ENCODE measurements at regions not wholly inside any gene's neighbourhood (a gene's known extent, or its start where the extent isn't known, plus 50 kb on each side); places are given as distances from the start of the nearest gene placed in this dataset.

DNA sequence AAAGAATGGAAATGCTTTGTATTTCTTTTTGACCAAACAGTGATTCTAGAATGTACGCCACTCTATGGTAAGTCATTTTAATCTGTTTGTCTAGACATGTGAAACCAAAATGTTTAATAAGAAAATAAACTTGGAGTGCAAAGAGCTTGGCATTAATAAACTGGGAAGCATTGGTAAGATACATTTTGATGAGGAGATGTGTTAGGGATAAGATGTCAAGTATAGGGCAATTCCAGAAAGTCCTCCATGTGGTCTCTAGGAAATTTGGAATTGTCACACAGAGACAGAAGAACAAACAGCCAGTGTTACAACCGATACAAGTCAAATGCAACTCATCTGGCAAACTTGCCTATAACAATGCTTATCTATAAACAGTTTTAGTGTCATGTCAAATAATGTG lies 410.7 kb upstream of the SEMA3A start:
- Histone ChIP-seq H3K27ac (ENCODE audit: low read length) (no peak overlapping the region), H3K4me3 (ENCODE audit: low read length) (no peak overlapping the region), H3K9me3 (ENCODE audit: insufficient read depth, low read depth, low read length) (no peaks in the 10 kb centered on the region), H3K36me3 (ENCODE audit: insufficient read depth, low read depth, low read length) (no peaks in the 10 kb centered on the region), H3K4me1 (ENCODE audit: insufficient read depth, low read length) (no peaks in the 10 kb centered on the region), H3K27me3 (ENCODE audit: insufficient read depth, low read length) (no peaks in the 10 kb centered on the region), H3K9ac (ENCODE audit: low read depth, low read length) (no peak overlapping the region)

DNA sequence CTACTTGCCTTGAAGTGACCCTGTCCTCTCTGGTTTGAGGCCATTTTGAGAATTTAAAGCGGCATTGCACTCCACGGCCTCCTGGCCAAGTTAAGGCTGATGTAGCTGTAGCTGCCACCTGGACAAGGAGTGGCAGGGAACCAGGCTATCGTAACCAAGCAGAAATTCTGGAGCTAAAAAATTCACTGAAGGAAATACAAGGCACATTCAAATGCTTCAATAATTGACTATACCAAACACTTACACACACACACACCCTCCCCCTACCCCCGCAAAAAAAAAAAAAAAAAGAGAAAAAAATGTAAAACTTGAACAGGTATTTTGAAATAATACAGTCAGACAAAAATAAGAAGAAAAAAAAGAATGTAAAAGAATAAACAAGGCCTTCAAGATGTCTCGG lies 409.0 kb upstream of the SEMA3A start:
- Histone ChIP-seq H3K9ac (ENCODE audit: low read depth, low read length) (no peak overlapping the region), H3K27me3 (ENCODE audit: insufficient read depth, low read length) (no peaks in the 10 kb centered on the region), H3K9me3 (ENCODE audit: insufficient read depth, low read depth, low read length) (no peaks in the 10 kb centered on the region), H3K4me1 (ENCODE audit: insufficient read depth, low read length) (no peaks in the 10 kb centered on the region), H3K36me3 (ENCODE audit: insufficient read depth, low read depth, low read length) (no peaks in the 10 kb centered on the region), H3K27ac (ENCODE audit: low read length) (no peak overlapping the region), H3K4me3 (ENCODE audit: low read length) (no peak overlapping the region)

GRCh38 chr7:84595026-84595425 lies 400.4 kb upstream of the SEMA3A start:
- Histone ChIP-seq H3K9ac (ENCODE audit: low read depth, low read length) (no peak overlapping the region), H3K27me3 (ENCODE audit: insufficient read depth, low read length) (no peaks in the 10 kb centered on the region), H3K4me3 (ENCODE audit: low read length) (no peak overlapping the region), H3K36me3 (ENCODE audit: insufficient read depth, low read depth, low read length) (no peaks in the 10 kb centered on the region), H3K9me3 (ENCODE audit: insufficient read depth, low read depth, low read length) (no peaks in the 10 kb centered on the region), H3K4me1 (ENCODE audit: insufficient read depth, low read length) (no peaks in the 10 kb centered on the region), H3K27ac (ENCODE audit: low read length) (no peak overlapping the region)

GRCh38 chr7:84591897-84592296 lies 397.3 kb upstream of the SEMA3A start:
- Histone ChIP-seq H3K4me3 (ENCODE audit: low read length) (no peak overlapping the region), H3K27me3 (ENCODE audit: insufficient read depth, low read length) (no peaks in the 10 kb centered on the region), H3K9ac (ENCODE audit: low read depth, low read length) (no peak overlapping the region), H3K27ac (ENCODE audit: low read length) (no peak overlapping the region), H3K9me3 (ENCODE audit: insufficient read depth, low read depth, low read length) (no peaks in the 10 kb centered on the region), H3K4me1 (ENCODE audit: insufficient read depth, low read length) (no peaks in the 10 kb centered on the region), H3K36me3 (ENCODE audit: insufficient read depth, low read depth, low read length) (no peaks in the 10 kb centered on the region)

- H3K36me3 ChIP-seq (ENCODE audit: insufficient read depth, low read depth, low read length) = no peaks in the 10 kb centered on the region
- no peaks in the 10 kb centered on the region for H3K4me1 ChIP-seq (ENCODE audit: insufficient read depth, low read length)
- no peak overlapping the region for H3K9ac ChIP-seq (ENCODE audit: low read depth, low read length)
- no peak overlapping the region for H3K4me3 ChIP-seq (ENCODE audit: low read length)
- no peak overlapping the region for H3K27ac ChIP-seq (ENCODE audit: low read length)
- H3K9me3 ChIP-seq (ENCODE audit: insufficient read depth, low read depth, low read length) = no peaks in the 10 kb centered on the region
- H3K27me3 ChIP-seq (ENCODE audit: insufficient read depth, low read length) = no peaks in the 10 kb centered on the region
Measured at GRCh38 chr7:84589012-84589411, 394.4 kb upstream of the SEMA3A start.

- Histone ChIP-seq H3K27ac (ENCODE audit: low read length) (no peak overlapping the region), H3K4me1 (ENCODE audit: insufficient read depth, low read length) (no peaks in the 10 kb centered on the region), H3K9ac (ENCODE audit: low read depth, low read length) (no peak overlapping the region), H3K4me3 (ENCODE audit: low read length) (no peak overlapping the region), H3K36me3 (ENCODE audit: insufficient read depth, low read depth, low read length) (no peaks in the 10 kb centered on the region), H3K27me3 (ENCODE audit: insufficient read depth, low read length) (no peaks in the 10 kb centered on the region), H3K9me3 (ENCODE audit: insufficient read depth, low read depth, low read length) (no peaks in the 10 kb centered on the region)
Measured at GRCh38 chr7:84583331-84583730, 388.7 kb upstream of the SEMA3A start.

GRCh38 chr7:84582747-84583146 lies 388.2 kb upstream of the SEMA3A start:
- no peaks in the 10 kb centered on the region for H3K4me1 ChIP-seq (ENCODE audit: insufficient read depth, low read length)
- H3K9ac ChIP-seq (ENCODE audit: low read depth, low read length) = no peak overlapping the region
- H3K27ac ChIP-seq (ENCODE audit: low read length) = no peak overlapping the region
- no peaks in the 10 kb centered on the region for H3K36me3 ChIP-seq (ENCODE audit: insufficient read depth, low read depth, low read length)
- no peak overlapping the region for H3K4me3 ChIP-seq (ENCODE audit: low read length)
- H3K9me3 ChIP-seq (ENCODE audit: insufficient read depth, low read depth, low read length) = no peaks in the 10 kb centered on the region
- no peaks in the 10 kb centered on the region for H3K27me3 ChIP-seq (ENCODE audit: insufficient read depth, low read length)

DNA sequence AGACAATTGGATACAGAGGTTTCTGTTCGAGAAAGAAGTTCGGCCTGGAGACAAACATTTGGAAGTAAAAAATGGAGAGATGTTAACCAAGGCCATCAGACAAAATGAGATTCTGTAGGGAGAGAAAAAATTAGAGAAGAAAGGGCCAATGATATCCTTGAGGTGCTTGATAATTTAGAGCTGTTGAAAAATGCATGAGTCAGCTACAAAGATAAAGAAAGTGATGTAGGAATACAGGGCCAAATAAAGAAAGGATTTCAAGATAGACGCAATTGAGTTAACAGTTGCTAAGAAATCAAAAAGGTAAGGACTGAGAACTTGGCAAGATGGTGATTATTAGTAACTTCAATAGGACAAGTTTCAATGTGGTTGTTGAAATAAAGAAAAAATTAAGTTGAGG lies 384.2 kb upstream of the SEMA3A start:
- no peak overlapping the region for H3K9ac ChIP-seq (ENCODE audit: low read depth, low read length)
- no peaks in the 10 kb centered on the region for H3K27me3 ChIP-seq (ENCODE audit: insufficient read depth, low read length)
- H3K4me1 ChIP-seq (ENCODE audit: insufficient read depth, low read length) = no peaks in the 10 kb centered on the region
- H3K9me3 ChIP-seq (ENCODE audit: insufficient read depth, low read depth, low read length) = no peaks in the 10 kb centered on the region
- no peak overlapping the region for H3K4me3 ChIP-seq (ENCODE audit: low read length)
- no peak overlapping the region for H3K27ac ChIP-seq (ENCODE audit: low read length)
- H3K36me3 ChIP-seq (ENCODE audit: insufficient read depth, low read depth, low read length) = no peaks in the 10 kb centered on the region

GRCh38 chr7:84568781-84569180 lies 374.2 kb upstream of the SEMA3A start:
- H3K36me3 ChIP-seq (ENCODE audit: insufficient read depth, low read depth, low read length) = no peaks in the 10 kb centered on the region
- no peak overlapping the region for H3K9ac ChIP-seq (ENCODE audit: low read depth, low read length)
- H3K4me3 ChIP-seq (ENCODE audit: low read length) = no peak overlapping the region
- H3K27me3 ChIP-seq (ENCODE audit: insufficient read depth, low read length) = no peaks in the 10 kb centered on the region
- no peak overlapping the region for H3K27ac ChIP-seq (ENCODE audit: low read length)
- H3K9me3 ChIP-seq (ENCODE audit: insufficient read depth, low read depth, low read length) = no peaks in the 10 kb centered on the region
- H3K4me1 ChIP-seq (ENCODE audit: insufficient read depth, low read length) = no peaks in the 10 kb centered on the region

GRCh38 chr7:84565345-84566074 lies 370.9 kb upstream of the SEMA3A start:
- H3K4me3 ChIP-seq (ENCODE audit: low read length) = no peak overlapping the region
- no peaks in the 10 kb centered on the region for H3K36me3 ChIP-seq (ENCODE audit: insufficient read depth, low read depth, low read length)
- no peaks in the 10 kb centered on the region for H3K27me3 ChIP-seq (ENCODE audit: insufficient read depth, low read length)
- H3K9me3 ChIP-seq (ENCODE audit: insufficient read depth, low read depth, low read length) = no peaks in the 10 kb centered on the region
- no peak overlapping the region for H3K27ac ChIP-seq (ENCODE audit: low read length)
- no peak overlapping the region for H3K9ac ChIP-seq (ENCODE audit: low read depth, low read length)
- H3K4me1 ChIP-seq (ENCODE audit: insufficient read depth, low read length) = no peaks in the 10 kb centered on the region

- Histone ChIP-seq H3K9ac (ENCODE audit: low read depth, low read length) (no peak overlapping the region), H3K9me3 (ENCODE audit: insufficient read depth, low read depth, low read length) (peaks cover 10% of the 10 kb centered on the region; the same call in 1 of the 2 replicates), H3K4me3 (ENCODE audit: low read length) (no peak overlapping the region), H3K36me3 (ENCODE audit: insufficient read depth, low read depth, low read length) (no peaks in the 10 kb centered on the region), H3K27me3 (ENCODE audit: insufficient read depth, low read length) (no peaks in the 10 kb centered on the region), H3K4me1 (ENCODE audit: insufficient read depth, low read length) (peaks cover 8% of the 10 kb centered on the region), H3K27ac (ENCODE audit: low read length) (no peak overlapping the region)
Measured at GRCh38 chr7:84553711-84554110, 359.1 kb upstream of the SEMA3A start.

- H3K9me3 ChIP-seq (ENCODE audit: insufficient read depth, low read depth, low read length) = no peaks in the 10 kb centered on the region
- peaks cover 15% of the 10 kb centered on the region for H3K4me1 ChIP-seq (ENCODE audit: insufficient read depth, low read length)
- H3K27me3 ChIP-seq (ENCODE audit: insufficient read depth, low read length) = no peaks in the 10 kb centered on the region
- H3K9ac ChIP-seq (ENCODE audit: low read depth, low read length) = no peak overlapping the region
- H3K27ac ChIP-seq (ENCODE audit: low read length) = no peak overlapping the region
- H3K4me3 ChIP-seq (ENCODE audit: low read length) = no peak overlapping the region
- no peaks in the 10 kb centered on the region for H3K36me3 ChIP-seq (ENCODE audit: insufficient read depth, low read depth, low read length)
Measured at GRCh38 chr7:84549409-84549808, 354.8 kb upstream of the SEMA3A start.

Data from iPS-20b (cell line).